H1 (cell line): ENCODE measurements at regions not wholly inside any gene's neighbourhood (a gene's known extent, or its start where the extent isn't known, plus 50 kb on each side); places are given as distances from the start of the nearest gene placed in this dataset.

ENCODE experiments used
- CTCF ChIA-PET: fragments of 300-600 bp; sonication (Branson Sonifier 250); formaldehyde crosslinking; loops from one replicate; lab custom pipeline; 2021; ENCODE audit not compliant: partially characterized antibody; lab: Charles Lee
- POLR2A ChIA-PET: fragments of 300-600 bp; sonication (Branson Sonifier 250); formaldehyde crosslinking; loops from one replicate; lab custom pipeline; 2021; ENCODE audit warnings: inconsistent platforms; ENCODE audit not compliant: partially characterized antibody; lab: Charles Lee
- DNase-seq, 2 experiments: peaks; one replicate each; pipeline versions ENCODE4 v3.0.0 to v3.0.0-alpha.2; 2010 to 2022; ENCODE audit warnings: low spot score in 2 of 2, low read depth in 1 of 2, mixed read lengths in 1 of 2
- FAIRE-seq: peaks from 2 replicates; lab custom pipeline; 2011; peaks lifted over from hg19 to GRCh38; lab: Jason Lieb, UNC
- H2AFZ ChIP-seq: 2 replicates; pipeline ENCODE4 v1.8.1; 2012; ENCODE audit warnings: low read length, inconsistent platforms
- H2AK5ac ChIP-seq: 2 replicates; pipeline ENCODE4 v1.6.1; 2013; ENCODE audit warnings: low read depth, low read length
- H2BK120ac ChIP-seq: replicated peaks from 2 replicates; pipeline ENCODE3; 2013; ENCODE audit warnings: low read depth, low read length, inconsistent platforms
- H2BK12ac ChIP-seq: 2 replicates; pipeline ENCODE4 v1.6.1; 2013; ENCODE audit warnings: low read depth, low read length
- H2BK15ac ChIP-seq: 2 replicates; pipeline ENCODE4 v1.6.1; 2013; ENCODE audit warnings: low read length
- H2BK20ac ChIP-seq: 2 replicates; pipeline ENCODE4 v1.6.1; 2013; ENCODE audit warnings: low read length
- H2BK5ac ChIP-seq: 2 replicates; pipeline ENCODE4 v1.6.1; 2013; ENCODE audit warnings: low read depth, low read length
- H3K14ac ChIP-seq: 2 replicates; pipeline ENCODE4 v1.6.1; 2013; ENCODE audit warnings: inconsistent platforms; ENCODE audit not compliant: insufficient read length
- H3K18ac ChIP-seq: 2 replicates; pipeline ENCODE4 v1.6.1; 2013; ENCODE audit warnings: low read length; ENCODE audit errors: extremely low read depth
- H3K23ac ChIP-seq: 2 replicates; pipeline ENCODE4 v1.6.1; 2013; ENCODE audit warnings: inconsistent platforms; ENCODE audit not compliant: insufficient read length
- H3K23me2 ChIP-seq: 2 replicates; pipeline ENCODE4 v1.6.1; 2013; ENCODE audit warnings: low read depth, low read length
- H3K27ac ChIP-seq: 2 replicates; pipeline ENCODE4 v1.6.1; 2011; ENCODE audit warnings: low read depth, low read length, inconsistent platforms
- H3K27me3 ChIP-seq, 4 experiments: replicated peaks in 1 of 4; 1 replicate in 1 of 4; 2 replicates in 3 of 4; pipeline versions ENCODE4 v1.6.1 to v1.8.1; 2011 to 2013; ENCODE audit warnings: low read length in 3 of 4, mild to moderate bottlenecking in 3 of 4, inconsistent platforms in 2 of 4, mixed read lengths in 2 of 4, moderate library complexity in 1 of 4; ENCODE audit not compliant: control insufficient read depth in 3 of 4, insufficient read depth in 3 of 4; ENCODE audit errors: extremely low read depth in 1 of 4
- H3K36me3 ChIP-seq, 4 experiments: 2 replicates each; pipeline versions ENCODE4 v1.6.1 to v1.8.1; 2011 to 2013; ENCODE audit warnings: mild to moderate bottlenecking in 4 of 4, low read length in 3 of 4, moderate library complexity in 2 of 4, control low read depth in 1 of 4, inconsistent platforms in 1 of 4; ENCODE audit not compliant: insufficient read depth in 4 of 4, control insufficient read depth in 2 of 4
- H3K4ac ChIP-seq: replicated peaks from 2 replicates; pipeline ENCODE3; 2013; ENCODE audit warnings: low read length, low read depth, mixed read lengths, inconsistent platforms; ENCODE audit not compliant: insufficient read length
- H3K4me1 ChIP-seq, 4 experiments: replicated peaks in 1 of 4; 1 replicate in 1 of 4; 2 replicates in 3 of 4; pipeline versions ENCODE4 v1.6.1 to v1.8.1; 2011 to 2013; ENCODE audit warnings: low read length in 3 of 4, inconsistent platforms in 2 of 4, mixed read lengths in 1 of 4; ENCODE audit not compliant: insufficient read depth in 4 of 4, control insufficient read depth in 3 of 4
- H3K4me2 ChIP-seq, 2 experiments: 2 replicates each; pipeline versions ENCODE4 v1.6.1 to v1.8.1; 2011 to 2013; ENCODE audit warnings: low read depth in 2 of 2, low read length in 2 of 2, control low read depth in 1 of 2, inconsistent platforms in 1 of 2, mild to moderate bottlenecking in 1 of 2; ENCODE audit not compliant: insufficient read depth in 1 of 2
- H3K4me3 ChIP-seq, 4 experiments: fragments of 200-600, 300-600 bp in 1 of 4; sonication (generic), shearing (Covaris generic), sonication (Bioruptor Twin) in 1 of 4; 2 replicates each; pipeline versions ENCODE4 v1.5.1 to v1.8.1; 2011 to 2016; ENCODE audit warnings: low read length in 4 of 4, low read depth in 3 of 4, control low read depth in 2 of 4, inconsistent platforms in 2 of 4, mild to moderate bottlenecking in 2 of 4, mixed read lengths in 1 of 4, moderate library complexity in 1 of 4; ENCODE audit not compliant: insufficient read depth in 2 of 4; ENCODE audit errors: extremely low read depth in 1 of 4
- H3K56ac ChIP-seq: replicated peaks from 2 replicates; pipeline ENCODE3; 2013; ENCODE audit warnings: low read depth, mild to moderate bottlenecking, mixed read lengths, low read length, inconsistent platforms; ENCODE audit not compliant: insufficient read length
- H3K79me1 ChIP-seq: 2 replicates; pipeline ENCODE4 v1.6.1; 2013; ENCODE audit warnings: low read depth, low read length, control low read depth
- H3K79me2 ChIP-seq, 2 experiments: 2 replicates each; pipeline versions ENCODE4 v1.6.1 to v1.8.1; 2012 to 2013; ENCODE audit warnings: low read length in 2 of 2, mild to moderate bottlenecking in 2 of 2, inconsistent platforms in 1 of 2; ENCODE audit not compliant: insufficient read depth in 2 of 2, control insufficient read depth in 1 of 2
- H3K9ac ChIP-seq, 4 experiments: replicated peaks in 1 of 4; 1 replicate in 1 of 4; 2 replicates in 3 of 4; pipeline versions ENCODE4 v1.6.1 to v1.8.1; 2011 to 2013; ENCODE audit warnings: low read depth in 3 of 4, low read length in 3 of 4, control low read depth in 2 of 4, mild to moderate bottlenecking in 2 of 4, moderate library complexity in 2 of 4, inconsistent platforms in 1 of 4; ENCODE audit errors: extremely low read depth in 1 of 4
- H3K9me3 ChIP-seq, 2 experiments: 2 replicates each; pipeline versions ENCODE4 v1.6.1 to v1.8.1; 2012 to 2013; ENCODE audit warnings: mild to moderate bottlenecking in 2 of 2, moderate library complexity in 2 of 2, control low read depth in 1 of 2, inconsistent platforms in 1 of 2, low read depth in 1 of 2, low read length in 1 of 2, mixed read lengths in 1 of 2; ENCODE audit not compliant: insufficient read depth in 2 of 2
- H4K20me1 ChIP-seq, 2 experiments: replicated peaks in 1 of 2; 2 replicates each; pipeline versions ENCODE3 to v1.8.1; 2011 to 2013; ENCODE audit warnings: inconsistent platforms in 2 of 2, low read length in 2 of 2, mild to moderate bottlenecking in 1 of 2; ENCODE audit not compliant: insufficient read depth in 2 of 2, control insufficient read depth in 1 of 2
- H4K5ac ChIP-seq: 2 replicates; pipeline ENCODE4 v1.6.1; 2013; ENCODE audit warnings: low read length, low read depth, mixed read lengths, inconsistent platforms; ENCODE audit not compliant: insufficient read length
- H4K8ac ChIP-seq: 2 replicates; pipeline ENCODE4 v1.8.0; 2013; ENCODE audit warnings: mild to moderate bottlenecking, moderate library complexity, low read length, inconsistent platforms; ENCODE audit not compliant: insufficient read depth; ENCODE audit errors: extremely low read depth
- H4K91ac ChIP-seq: replicated peaks from 2 replicates; pipeline ENCODE3; 2013; ENCODE audit warnings: low read length, mixed read lengths, inconsistent platforms; ENCODE audit not compliant: insufficient read length
- WGBS, 2 experiments: shearing (Covaris generic) in 1 of 2; methylation state at CpG; one replicate each; pipeline versions ENCODE4 v1.1.6 to v1.1.7; 2013 to 2015; ENCODE audit warnings: low lambda C conversion rate in 2 of 2, mixed read lengths in 2 of 2, inconsistent platforms in 1 of 2, low coverage in 1 of 2, missing lambda C conversion rate in 1 of 2; ENCODE audit not compliant: insufficient replicate concordance in 2 of 2, insufficient coverage in 1 of 2, insufficient read length in 1 of 2; ENCODE audit errors: extremely low coverage in 1 of 2, missing lambda C conversion rate in 1 of 2; 5-methylcytosine and 5-hydroxymethylcytosine counted together
- TF ChIP-seq, protein P1 (sequence below): fragments of 300-600 bp; sonication (generic); IDR thresholded peaks from 2 replicates; pipeline ENCODE4 v1.7.1; 2012; ENCODE audit warnings: low read length, moderate library complexity, mild to moderate bottlenecking, inconsistent platforms; ENCODE audit not compliant: insufficient replicate concordance

DNA sequence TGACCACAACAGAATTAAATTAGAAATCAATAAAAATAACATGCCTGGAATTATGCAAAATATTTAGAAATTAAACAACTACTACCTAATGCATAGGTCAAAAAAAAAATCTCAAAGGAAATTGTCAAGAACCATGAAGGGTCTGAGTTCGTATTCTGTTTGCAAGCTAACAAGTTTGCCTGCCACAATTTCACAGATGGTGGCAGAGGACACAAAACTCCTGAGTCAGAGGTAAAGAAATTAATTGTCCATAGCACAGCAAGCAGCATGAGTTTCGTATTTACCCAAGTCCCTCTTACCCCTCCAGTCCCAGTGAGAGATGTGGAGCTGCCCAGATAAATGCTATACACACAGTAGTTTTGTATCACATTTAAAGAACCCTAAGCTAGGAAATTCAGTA lies 675.9 kb downstream of the UQCRFS1 start:
- Histone ChIP-seq H3K4me2 (no peak overlapping the region), H3K9ac (no peak overlapping the region), H4K20me1 (no peaks in the 10 kb centered on the region), H3K23ac (no peak overlapping the region), H3K18ac (no peak overlapping the region), H2AFZ (no peak overlapping the region), H2BK5ac (no peak overlapping the region), H2BK12ac (no peak overlapping the region), H3K4me3 (no peak overlapping the region), H2BK20ac (no peak overlapping the region), H4K5ac (no peak overlapping the region), H3K27ac (no peak overlapping the region), H3K27me3 (no peaks in the 10 kb centered on the region), H3K36me3 (no peaks in the 10 kb centered on the region; a peak in 1 of 8 replicates), H3K4ac (no peak overlapping the region), H3K79me1 (no peaks in the 10 kb centered on the region), H3K9me3 (peaks cover 0 to 5% of the 10 kb centered on the region in 2 experiments; a peak in 1 of 4 replicates), H3K56ac (no peak overlapping the region), H2BK120ac (no peak overlapping the region), H3K79me2 (no peaks in the 10 kb centered on the region), H3K4me1 (no peaks in the 10 kb centered on the region), H3K14ac (no peak overlapping the region), H3K23me2 (no peaks in the 10 kb centered on the region), H4K91ac (no peak overlapping the region), H2BK15ac (no peak overlapping the region), H2AK5ac (no peak overlapping the region), H4K8ac (no peak overlapping the region)
- WGBS, 2 experiments: 85% methylated on average over 2 of the region's 2 CpGs; no CpG with 5 or more reads in 1 of the 2 experiments
- POLR2A ChIA-PET: no interaction called here
- DNase-seq (no peak), FAIRE-seq (no peak)
- CTCF ChIA-PET: interaction anchor here (0.8 kb wide), 1 partner anchor 70 kb away, joined by 4 read pairs; no protein-coding TSS in a partner anchor
- TF ChIP-seq, protein P1, sequence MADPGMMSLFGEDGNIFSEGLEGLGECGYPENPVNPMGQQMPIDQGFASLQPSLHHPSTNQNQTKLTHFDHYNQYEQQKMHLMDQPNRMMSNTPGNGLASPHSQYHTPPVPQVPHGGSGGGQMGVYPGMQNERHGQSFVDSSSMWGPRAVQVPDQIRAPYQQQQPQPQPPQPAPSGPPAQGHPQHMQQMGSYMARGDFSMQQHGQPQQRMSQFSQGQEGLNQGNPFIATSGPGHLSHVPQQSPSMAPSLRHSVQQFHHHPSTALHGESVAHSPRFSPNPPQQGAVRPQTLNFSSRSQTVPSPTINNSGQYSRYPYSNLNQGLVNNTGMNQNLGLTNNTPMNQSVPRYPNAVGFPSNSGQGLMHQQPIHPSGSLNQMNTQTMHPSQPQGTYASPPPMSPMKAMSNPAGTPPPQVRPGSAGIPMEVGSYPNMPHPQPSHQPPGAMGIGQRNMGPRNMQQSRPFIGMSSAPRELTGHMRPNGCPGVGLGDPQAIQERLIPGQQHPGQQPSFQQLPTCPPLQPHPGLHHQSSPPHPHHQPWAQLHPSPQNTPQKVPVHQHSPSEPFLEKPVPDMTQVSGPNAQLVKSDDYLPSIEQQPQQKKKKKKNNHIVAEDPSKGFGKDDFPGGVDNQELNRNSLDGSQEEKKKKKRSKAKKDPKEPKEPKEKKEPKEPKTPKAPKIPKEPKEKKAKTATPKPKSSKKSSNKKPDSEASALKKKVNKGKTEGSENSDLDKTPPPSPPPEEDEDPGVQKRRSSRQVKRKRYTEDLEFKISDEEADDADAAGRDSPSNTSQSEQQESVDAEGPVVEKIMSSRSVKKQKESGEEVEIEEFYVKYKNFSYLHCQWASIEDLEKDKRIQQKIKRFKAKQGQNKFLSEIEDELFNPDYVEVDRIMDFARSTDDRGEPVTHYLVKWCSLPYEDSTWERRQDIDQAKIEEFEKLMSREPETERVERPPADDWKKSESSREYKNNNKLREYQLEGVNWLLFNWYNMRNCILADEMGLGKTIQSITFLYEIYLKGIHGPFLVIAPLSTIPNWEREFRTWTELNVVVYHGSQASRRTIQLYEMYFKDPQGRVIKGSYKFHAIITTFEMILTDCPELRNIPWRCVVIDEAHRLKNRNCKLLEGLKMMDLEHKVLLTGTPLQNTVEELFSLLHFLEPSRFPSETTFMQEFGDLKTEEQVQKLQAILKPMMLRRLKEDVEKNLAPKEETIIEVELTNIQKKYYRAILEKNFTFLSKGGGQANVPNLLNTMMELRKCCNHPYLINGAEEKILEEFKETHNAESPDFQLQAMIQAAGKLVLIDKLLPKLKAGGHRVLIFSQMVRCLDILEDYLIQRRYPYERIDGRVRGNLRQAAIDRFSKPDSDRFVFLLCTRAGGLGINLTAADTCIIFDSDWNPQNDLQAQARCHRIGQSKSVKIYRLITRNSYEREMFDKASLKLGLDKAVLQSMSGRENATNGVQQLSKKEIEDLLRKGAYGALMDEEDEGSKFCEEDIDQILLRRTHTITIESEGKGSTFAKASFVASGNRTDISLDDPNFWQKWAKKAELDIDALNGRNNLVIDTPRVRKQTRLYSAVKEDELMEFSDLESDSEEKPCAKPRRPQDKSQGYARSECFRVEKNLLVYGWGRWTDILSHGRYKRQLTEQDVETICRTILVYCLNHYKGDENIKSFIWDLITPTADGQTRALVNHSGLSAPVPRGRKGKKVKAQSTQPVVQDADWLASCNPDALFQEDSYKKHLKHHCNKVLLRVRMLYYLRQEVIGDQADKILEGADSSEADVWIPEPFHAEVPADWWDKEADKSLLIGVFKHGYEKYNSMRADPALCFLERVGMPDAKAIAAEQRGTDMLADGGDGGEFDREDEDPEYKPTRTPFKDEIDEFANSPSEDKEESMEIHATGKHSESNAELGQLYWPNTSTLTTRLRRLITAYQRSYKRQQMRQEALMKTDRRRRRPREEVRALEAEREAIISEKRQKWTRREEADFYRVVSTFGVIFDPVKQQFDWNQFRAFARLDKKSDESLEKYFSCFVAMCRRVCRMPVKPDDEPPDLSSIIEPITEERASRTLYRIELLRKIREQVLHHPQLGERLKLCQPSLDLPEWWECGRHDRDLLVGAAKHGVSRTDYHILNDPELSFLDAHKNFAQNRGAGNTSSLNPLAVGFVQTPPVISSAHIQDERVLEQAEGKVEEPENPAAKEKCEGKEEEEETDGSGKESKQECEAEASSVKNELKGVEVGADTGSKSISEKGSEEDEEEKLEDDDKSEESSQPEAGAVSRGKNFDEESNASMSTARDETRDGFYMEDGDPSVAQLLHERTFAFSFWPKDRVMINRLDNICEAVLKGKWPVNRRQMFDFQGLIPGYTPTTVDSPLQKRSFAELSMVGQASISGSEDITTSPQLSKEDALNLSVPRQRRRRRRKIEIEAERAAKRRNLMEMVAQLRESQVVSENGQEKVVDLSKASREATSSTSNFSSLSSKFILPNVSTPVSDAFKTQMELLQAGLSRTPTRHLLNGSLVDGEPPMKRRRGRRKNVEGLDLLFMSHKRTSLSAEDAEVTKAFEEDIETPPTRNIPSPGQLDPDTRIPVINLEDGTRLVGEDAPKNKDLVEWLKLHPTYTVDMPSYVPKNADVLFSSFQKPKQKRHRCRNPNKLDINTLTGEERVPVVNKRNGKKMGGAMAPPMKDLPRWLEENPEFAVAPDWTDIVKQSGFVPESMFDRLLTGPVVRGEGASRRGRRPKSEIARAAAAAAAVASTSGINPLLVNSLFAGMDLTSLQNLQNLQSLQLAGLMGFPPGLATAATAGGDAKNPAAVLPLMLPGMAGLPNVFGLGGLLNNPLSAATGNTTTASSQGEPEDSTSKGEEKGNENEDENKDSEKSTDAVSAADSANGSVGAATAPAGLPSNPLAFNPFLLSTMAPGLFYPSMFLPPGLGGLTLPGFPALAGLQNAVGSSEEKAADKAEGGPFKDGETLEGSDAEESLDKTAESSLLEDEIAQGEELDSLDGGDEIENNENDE: no peak
